ENCODE measurements at regions not wholly inside any gene's neighbourhood (a gene's known extent, or its start where the extent isn't known, plus 50 kb on each side); places are given as distances from the start of the nearest gene placed in this dataset.

DNA sequence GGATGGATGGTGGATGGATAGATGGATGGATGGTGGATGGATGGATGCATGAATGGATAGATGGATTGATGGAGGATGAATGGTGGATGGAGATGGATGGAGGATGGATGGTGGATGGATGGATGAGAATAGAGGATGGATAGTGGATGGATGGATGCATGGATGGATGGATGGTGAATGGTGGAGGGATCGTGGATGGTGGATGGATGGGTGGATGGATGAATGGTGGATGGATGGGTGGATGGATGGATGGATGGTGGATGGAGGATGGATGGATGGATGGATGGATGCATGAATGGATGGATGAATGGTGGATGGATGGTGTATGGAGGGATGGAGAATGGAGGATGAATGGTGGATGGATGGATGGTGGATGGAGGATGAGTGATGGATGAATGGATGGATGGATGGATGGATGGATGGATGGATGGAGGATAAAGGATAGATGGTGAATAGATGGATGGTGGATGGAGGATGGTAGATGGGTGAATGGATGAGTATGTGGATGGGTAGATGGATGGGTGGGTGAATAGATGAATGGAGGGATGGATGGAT lies 76.3 kb downstream of the PDGFA start:
- no peaks in the 10 kb centered on the region for H3K9me1 ChIP-seq (ENCODE audit: control insufficient read depth, extremely low read depth, insufficient read depth, low read length)
- no peak for FAIRE-seq
- dilution Hi-C loops (cut with MboI; ENCODE audit: extremely low pct_ligation_motif_present, low sequenced_read_pairs): no loop called here
- no peak for DNase-seq (ENCODE audit: low read depth, low spot score)
- no peak overlapping the region for H3K27ac ChIP-seq (ENCODE audit: control insufficient read depth, insufficient read depth, low read length)
- no peak overlapping the region for H3K4me3 ChIP-seq (ENCODE audit: control insufficient read depth in 2 of 3, extremely low read depth in 1 of 3, insufficient read depth in 2 of 3, low read depth in 1 of 3, low read length in 3 of 3)
- H3K4me2 ChIP-seq (ENCODE audit: control insufficient read depth, extremely low read depth, insufficient read depth, low read depth, low read length): no peak overlapping the region
- no peak overlapping the region for H2AFZ ChIP-seq (ENCODE audit: control insufficient read depth, low read length)
- no peaks in the 10 kb centered on the region for H3K36me3 ChIP-seq (ENCODE audit: control insufficient read depth in 2 of 2, extremely low read depth in 1 of 2, insufficient read depth in 2 of 2, low read length in 2 of 2)
- H3K79me2 ChIP-seq (ENCODE audit: control insufficient read depth, insufficient read depth, low read length): no peaks in the 10 kb centered on the region
- no peak for TF ChIP-seq EZH2 (IDR thresholded peaks at IDR 0.05; ENCODE audit: low read length)
- TF ChIP-seq, protein P1, sequence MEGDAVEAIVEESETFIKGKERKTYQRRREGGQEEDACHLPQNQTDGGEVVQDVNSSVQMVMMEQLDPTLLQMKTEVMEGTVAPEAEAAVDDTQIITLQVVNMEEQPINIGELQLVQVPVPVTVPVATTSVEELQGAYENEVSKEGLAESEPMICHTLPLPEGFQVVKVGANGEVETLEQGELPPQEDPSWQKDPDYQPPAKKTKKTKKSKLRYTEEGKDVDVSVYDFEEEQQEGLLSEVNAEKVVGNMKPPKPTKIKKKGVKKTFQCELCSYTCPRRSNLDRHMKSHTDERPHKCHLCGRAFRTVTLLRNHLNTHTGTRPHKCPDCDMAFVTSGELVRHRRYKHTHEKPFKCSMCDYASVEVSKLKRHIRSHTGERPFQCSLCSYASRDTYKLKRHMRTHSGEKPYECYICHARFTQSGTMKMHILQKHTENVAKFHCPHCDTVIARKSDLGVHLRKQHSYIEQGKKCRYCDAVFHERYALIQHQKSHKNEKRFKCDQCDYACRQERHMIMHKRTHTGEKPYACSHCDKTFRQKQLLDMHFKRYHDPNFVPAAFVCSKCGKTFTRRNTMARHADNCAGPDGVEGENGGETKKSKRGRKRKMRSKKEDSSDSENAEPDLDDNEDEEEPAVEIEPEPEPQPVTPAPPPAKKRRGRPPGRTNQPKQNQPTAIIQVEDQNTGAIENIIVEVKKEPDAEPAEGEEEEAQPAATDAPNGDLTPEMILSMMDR (optimal IDR thresholded peaks at IDR 0.05 in 1 of 3, IDR thresholded peaks at IDR 0.05 in 1 of 3, conservative IDR thresholded peaks at IDR 0.05 in 1 of 3; ENCODE audit: extremely low read depth in 1 of 3, insufficient read depth in 2 of 3, low read length in 3 of 3): no peak
- H3K9ac ChIP-seq (ENCODE audit: control insufficient read depth, extremely low read depth, insufficient read depth, low read length): no peak overlapping the region
- no peaks in the 10 kb centered on the region for H4K20me1 ChIP-seq (ENCODE audit: control insufficient read depth, extremely low read depth, insufficient read depth, low read length)
- H3K4me1 ChIP-seq (ENCODE audit: control insufficient read depth, extremely low read depth, insufficient read depth, low read length): no peaks in the 10 kb centered on the region
- H3K27me3 ChIP-seq (ENCODE audit: control insufficient read depth, extremely low read depth, insufficient read depth, low read length): peaks cover 9% of the 10 kb centered on the region
- H3K9me3 ChIP-seq (ENCODE audit: control insufficient read depth, low read depth, low read length): peaks cover 2% of the 10 kb centered on the region

DNA sequence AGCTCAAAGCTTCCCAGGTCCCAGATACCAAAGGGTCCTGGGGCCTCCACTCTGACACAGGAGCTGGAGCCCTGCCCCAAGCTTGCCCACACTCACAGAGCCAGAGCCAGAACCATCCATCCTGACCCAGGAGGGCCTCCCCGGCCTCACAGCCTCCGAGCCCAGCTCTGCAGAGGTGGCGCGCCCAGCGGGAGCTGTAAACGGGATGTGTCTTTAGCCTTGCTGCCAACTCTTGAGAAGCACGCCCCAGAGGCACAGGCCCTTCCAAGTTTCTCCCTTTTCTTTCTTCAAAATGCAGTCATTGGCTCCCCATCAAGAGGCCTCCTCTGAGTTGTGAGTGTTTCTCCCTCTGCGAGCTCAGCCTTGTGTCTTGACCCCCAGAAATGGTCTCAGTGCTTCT lies 75.0 kb downstream of the PDGFA start:
- Histone ChIP-seq H4K20me1 (ENCODE audit: control insufficient read depth, extremely low read depth, insufficient read depth, low read length) (no peaks in the 10 kb centered on the region), H3K27me3 (ENCODE audit: control insufficient read depth, extremely low read depth, insufficient read depth, low read length) (peaks cover 14% of the 10 kb centered on the region), H3K9ac (ENCODE audit: control insufficient read depth, extremely low read depth, insufficient read depth, low read length) (no peak overlapping the region), H3K4me2 (ENCODE audit: control insufficient read depth, extremely low read depth, insufficient read depth, low read depth, low read length) (no peak overlapping the region), H3K27ac (ENCODE audit: control insufficient read depth, insufficient read depth, low read length) (no peak overlapping the region), H3K9me1 (ENCODE audit: control insufficient read depth, extremely low read depth, insufficient read depth, low read length) (no peaks in the 10 kb centered on the region), H2AFZ (ENCODE audit: control insufficient read depth, low read length) (no peak overlapping the region), H3K4me1 (ENCODE audit: control insufficient read depth, extremely low read depth, insufficient read depth, low read length) (no peaks in the 10 kb centered on the region), H3K36me3 (ENCODE audit: control insufficient read depth in 2 of 2, extremely low read depth in 1 of 2, insufficient read depth in 2 of 2, low read length in 2 of 2) (no peaks in the 10 kb centered on the region), H3K4me3 (ENCODE audit: control insufficient read depth in 2 of 3, extremely low read depth in 1 of 3, insufficient read depth in 2 of 3, low read depth in 1 of 3, low read length in 3 of 3) (no peak overlapping the region), H3K79me2 (ENCODE audit: control insufficient read depth, insufficient read depth, low read length) (no peaks in the 10 kb centered on the region), H3K9me3 (ENCODE audit: control insufficient read depth, low read depth, low read length) (peaks cover 2% of the 10 kb centered on the region)
- no peak for DNase-seq (ENCODE audit: low read depth, low spot score)
- TF ChIP-seq EZH2 (IDR thresholded peaks at IDR 0.05; ENCODE audit: low read length): no peak
- TF ChIP-seq, protein P1 (optimal IDR thresholded peaks at IDR 0.05 in 1 of 3, IDR thresholded peaks at IDR 0.05 in 1 of 3, conservative IDR thresholded peaks at IDR 0.05 in 1 of 3; ENCODE audit: extremely low read depth in 1 of 3, insufficient read depth in 2 of 3, low read length in 3 of 3): no peak
- no peak for FAIRE-seq
- dilution Hi-C loops (cut with MboI; ENCODE audit: extremely low pct_ligation_motif_present, low sequenced_read_pairs): no loop called here

Data from keratinocyte (primary cell).